ENCODE measurements at regions not wholly inside any gene's neighbourhood (a gene's known extent, or its start where the extent isn't known, plus 50 kb on each side); places are given as distances from the start of the nearest gene placed in this dataset.

GRCh38 chr11:116466801-116467200 is 306.0 kb downstream of the BUD13 start:
- no peak for DNase-seq

DNA sequence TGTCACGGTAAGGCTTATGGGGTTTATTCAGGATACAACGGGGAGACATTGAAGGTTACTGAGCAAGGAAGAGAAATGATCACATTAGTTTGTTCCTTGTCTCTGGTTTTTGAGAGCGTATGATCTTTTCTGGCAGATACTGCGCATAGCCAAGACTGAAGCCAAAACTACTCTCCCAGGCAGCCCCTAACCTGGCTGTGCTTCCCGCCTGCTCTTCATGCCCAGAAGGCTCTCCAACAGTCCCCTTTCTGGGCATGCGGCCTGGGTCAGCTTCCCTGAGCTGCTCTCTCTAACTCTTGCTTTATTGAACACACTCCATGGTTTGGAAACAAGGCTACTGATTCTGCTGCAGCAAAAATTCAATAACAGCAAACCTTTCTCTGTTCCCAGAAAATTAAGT is 306.6 kb downstream of the BUD13 start:
- DNase-seq: no peak

- peak; percentile 43 for DNase-seq
These were observed 307.7 kb downstream of the BUD13 start for GRCh38 chr11:116465056-116465455.

DNA sequence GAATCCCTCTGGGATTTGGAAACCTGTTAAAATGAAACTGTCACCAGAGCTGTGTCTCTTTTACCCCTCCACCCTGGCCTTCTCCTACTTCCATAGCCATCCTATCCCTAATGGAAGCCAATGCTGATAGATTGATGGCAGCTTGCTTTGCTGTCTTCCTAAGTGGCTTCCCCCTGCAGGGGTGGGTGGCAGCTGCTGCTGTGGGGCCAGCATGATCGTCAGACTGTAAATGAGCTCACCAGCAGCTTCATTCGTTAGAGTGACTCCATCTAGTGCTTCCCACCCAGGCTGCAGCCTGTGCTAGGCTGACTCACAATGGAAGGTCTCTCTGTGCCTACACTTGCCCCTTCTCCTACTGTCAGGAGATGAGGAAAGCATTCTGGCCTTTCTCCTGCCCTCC is 311.0 kb downstream of the BUD13 start:
- peak; percentile 70 for DNase-seq

- no peak for DNase-seq
These were observed 312.4 kb downstream of the BUD13 start for GRCh38 chr11:116460156-116460920.

DNA sequence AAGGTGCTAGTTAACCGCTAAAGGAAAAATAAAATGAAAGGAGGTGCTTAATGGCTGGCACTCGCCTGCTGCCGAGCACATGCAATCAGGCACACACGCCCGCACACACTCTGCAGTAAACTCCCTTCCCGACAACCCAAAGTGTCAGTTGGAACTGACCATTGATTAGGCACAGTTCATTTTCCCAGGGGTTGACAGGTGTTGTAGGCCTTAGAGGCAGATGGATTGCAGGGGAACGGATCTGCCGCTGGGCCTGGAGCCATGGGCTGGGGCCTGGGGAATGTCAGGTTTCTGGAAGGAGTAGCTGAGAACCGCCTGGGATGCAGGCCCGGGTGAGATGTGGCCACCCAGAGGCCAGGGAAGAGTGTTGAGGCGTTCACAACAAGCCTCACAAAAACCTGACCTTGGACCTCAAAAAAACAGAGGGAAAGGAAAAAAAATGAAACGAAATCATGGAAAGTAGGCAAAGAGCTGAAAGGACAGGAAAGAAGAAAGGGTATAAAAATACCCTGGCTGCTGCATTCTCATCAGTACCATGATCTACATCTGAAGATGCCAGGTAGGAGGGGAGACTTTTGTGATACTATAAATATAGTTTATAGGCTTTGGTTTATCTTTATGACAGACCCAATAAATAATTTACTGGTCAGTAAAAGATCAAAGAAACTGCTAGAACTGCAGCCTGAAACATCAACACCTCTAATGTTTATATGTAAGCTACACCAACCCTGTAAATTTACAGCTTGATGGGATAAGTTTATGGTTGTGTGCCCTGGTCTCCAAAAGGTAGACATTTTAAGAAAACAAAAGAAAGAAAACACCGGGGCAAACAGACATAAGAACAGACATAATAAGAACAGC is 313.4 kb downstream of the BUD13 start:
- no peak for DNase-seq

- DNase-seq: no peak
These were observed 314.2 kb downstream of the BUD13 start for GRCh38 chr11:116458546-116458945.

DNA sequence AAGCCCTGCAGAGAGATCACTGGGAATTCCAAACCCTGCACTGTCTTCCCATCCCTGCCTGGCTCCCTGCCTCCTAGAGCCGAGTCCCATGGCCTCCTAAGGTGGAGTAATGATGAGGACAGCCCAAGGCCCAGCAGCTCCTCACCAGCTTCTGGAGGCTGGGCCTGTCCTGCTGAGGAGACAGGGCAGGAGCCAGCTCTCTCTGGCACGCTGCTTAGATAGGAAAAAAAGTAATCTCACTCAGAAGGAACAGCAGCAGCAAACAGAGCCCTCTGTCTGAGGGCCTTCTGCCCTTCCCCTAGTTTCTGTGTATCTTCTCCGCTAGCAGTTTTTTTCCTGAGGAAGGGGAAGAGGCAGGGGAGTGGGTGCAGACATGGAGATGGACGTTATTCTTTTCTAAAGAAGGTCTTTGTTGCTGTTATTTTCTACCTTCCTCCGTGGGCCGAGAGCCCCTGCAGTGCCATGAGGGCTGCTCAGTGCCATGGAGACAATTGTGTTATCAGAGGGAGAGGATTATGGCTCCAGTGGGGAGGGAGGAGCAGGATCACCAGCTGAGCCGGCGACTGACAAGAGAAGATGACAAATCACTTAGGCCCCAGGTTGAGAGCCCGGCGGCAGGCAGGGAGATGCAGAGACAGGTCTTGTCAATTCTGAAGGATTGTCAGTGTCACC is 315.3 kb downstream of the BUD13 start:
- DNase-seq: peak; percentile 92

DNA sequence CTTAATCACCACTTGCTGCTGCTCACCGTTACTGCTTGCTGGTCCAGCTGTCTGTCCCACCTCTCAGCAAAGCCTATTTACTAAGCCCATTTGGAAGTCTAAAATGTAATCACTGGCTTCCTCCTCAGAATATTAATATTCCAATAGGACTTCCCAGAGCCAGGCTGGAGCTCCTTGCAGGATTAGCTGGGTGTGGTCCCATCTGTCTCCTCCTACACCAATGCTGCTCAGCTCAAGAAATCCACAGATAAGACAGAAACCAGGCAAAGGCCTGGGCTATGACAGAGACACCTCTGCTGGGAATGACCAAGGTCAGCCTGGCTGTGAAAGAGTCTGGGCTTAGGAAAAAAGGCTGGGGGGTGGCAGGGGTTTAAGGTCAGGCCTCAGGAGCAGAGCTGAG is 317.8 kb downstream of the BUD13 start:
- DNase-seq: no peak

GRCh38 chr11:116454020-116454645 is 318.7 kb downstream of the BUD13 start:
- DNase-seq: peak; percentile 54

DNA sequence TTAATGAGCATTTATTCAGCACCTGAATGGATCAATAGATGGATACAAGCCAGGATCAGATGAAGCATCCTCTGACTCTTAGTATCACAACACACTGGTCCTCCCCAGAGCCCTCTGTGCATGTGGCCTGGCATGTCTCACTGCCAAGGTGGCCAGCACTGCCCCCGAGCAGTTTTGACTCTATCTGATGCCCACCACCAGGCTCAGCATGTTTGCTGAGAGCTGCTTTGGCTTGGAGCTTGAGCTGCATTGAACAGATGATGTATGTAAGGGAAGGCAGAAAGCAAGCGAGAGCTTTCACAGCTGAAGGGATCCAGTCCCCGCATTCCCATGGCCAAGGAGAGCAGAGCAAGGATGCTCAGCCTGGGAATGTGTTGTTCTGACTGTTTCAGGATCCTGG is 320.3 kb downstream of the BUD13 start:
- DNase-seq: no peak

DNA sequence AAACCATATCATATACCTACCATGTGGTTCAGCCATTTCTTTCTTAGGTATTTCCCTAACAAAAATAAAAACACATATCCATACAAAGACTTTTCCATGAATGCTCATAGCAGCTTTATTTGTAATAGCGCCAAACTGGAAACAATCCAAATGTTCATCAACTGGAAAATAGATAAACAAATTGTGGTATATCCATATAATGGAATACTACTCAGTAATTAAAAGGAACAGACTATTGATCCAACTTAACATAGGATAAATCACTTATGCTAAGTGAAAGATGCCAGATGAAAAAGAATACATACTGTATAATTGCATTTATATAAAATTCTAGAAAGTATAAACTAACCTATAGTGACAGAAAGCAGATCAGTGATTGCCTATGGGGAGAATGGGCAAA is 323.3 kb downstream of the BUD13 start:
- DNase-seq: no peak

GRCh38 chr11:116446048-116446941 is 326.5 kb downstream of the BUD13 start:
- DNase-seq: no peak

- no peak for DNase-seq
These were observed 327.4 kb downstream of the BUD13 start for GRCh38 chr11:116445108-116446047.

GRCh38 chr11:116442238-116442752 is 330.5 kb downstream of the BUD13 start:
- DNase-seq: no peak

GRCh38 chr11:116439361-116439677 is 333.5 kb downstream of the BUD13 start:
- DNase-seq: no peak

DNA sequence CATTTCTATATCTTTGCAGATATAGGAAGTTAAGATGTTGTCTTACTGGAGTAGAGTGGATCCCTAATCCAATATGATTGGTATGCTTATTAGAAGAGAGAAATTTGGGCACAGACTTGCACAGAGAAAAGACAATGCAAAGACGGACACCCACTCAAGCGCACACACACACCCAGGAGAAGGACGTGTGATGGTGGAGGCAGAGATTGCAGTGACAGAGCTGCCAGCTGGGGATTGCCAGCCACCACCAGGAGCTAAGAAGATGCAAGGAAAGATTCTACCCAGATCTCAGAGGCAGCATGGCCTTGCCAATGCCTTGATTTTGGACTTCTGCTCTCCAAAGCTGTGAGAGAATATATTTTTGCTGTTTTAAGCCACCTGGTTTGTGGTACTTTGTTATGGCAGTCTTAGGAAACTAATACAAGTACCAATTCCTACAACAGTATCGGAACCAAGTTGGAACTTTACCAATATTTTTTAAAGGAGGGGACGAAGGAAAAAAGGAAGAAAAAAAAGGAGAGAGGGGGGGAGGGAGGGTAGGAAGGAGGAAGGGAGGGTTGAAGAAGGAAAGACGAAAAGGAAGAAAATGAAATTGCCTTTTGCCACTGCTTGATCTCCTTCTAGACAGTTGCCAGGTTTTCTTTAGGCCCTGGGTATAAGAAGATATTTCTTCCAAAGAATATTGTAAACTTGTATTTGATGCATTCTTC is 334.0 kb downstream of the BUD13 start:
- no peak for DNase-seq

DNA sequence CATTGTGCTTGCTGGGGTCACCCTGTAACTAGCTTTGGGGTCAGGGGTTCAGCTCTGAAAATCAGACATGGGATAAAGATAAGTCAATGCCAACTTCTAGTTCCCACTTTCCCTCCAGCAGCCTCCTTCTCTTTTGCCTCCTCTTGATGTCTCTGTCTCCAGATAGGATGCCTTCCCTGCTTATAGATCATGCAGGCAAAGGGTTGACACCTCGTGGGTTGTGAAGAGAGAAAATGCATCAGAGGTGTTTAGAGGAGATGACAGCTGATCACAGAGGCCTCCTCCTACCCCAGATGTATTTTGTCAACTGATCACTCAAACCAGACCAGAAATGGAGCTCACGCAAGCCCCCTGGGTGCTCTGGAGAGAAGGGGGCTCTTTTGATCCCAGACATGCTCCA is 337.8 kb downstream of the BUD13 start:
- DNase-seq: no peak

DNA sequence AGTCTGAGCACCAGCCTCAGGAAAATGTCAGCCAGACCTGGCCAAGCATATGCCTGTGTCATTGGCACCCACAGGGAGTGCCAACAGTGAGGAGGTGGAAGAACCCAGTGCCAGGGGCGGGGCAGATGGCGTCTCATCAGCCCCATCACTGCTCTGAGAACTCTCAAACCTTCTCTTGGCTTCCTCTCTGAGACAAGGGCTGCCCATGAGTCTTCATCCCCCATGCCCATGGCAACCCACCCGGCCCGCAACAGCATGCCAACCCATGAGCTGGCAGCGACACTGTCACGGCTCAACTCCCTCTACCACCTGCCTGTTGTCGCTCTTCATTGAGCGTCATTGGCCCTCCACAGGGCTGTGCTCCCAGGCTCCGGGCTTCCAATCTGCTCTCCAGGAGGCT is 340.5 kb downstream of the BUD13 start:
- DNase-seq: no peak

DNA sequence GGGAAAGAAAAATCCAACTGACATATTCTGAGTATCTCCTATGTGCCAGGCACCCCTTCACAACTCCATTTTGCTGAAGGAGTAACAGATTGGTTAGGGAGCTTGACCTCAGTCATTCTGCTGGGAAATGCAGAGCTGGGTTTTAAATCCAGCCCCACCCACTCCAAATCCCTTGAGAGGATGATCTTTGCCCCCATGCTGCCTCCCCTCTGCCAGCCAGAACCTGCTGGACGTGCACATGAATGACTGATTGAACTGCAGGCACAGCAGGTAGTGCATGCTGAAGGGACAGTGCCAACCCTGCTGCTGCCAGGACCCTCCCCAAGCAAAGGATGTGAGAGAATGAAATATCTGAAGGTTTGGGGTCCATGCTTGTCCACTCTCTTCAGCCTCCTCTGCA is 340.9 kb downstream of the BUD13 start:
- DNase-seq: no peak
